HCT116 (cell line): ENCODE measurements at regions not wholly inside any gene's neighbourhood (a gene's known extent, or its start where the extent isn't known, plus 50 kb on each side); places are given as distances from the start of the nearest gene placed in this dataset.

Source experiments
- ATF3 ChIP-seq: IDR thresholded peaks from 2 replicates; pipeline ENCODE4 v1.6.1; 2012
- CTCF ChIP-seq, 3 experiments: fragments of 200-600 bp in 1 of 3; sonication (generic) in 1 of 3; IDR thresholded peaks in 2 of 3; conservative IDR thresholded peaks in 1 of 3; 2 replicates each; pipeline ENCODE4 v1.5.1; 2012 to 2017; ENCODE audit warnings: low read depth in 2 of 3, low read length in 2 of 3, antibody characterized with exemption in 1 of 3, borderline replicate concordance in 1 of 3, control low read depth in 1 of 3, mild to moderate bottlenecking in 1 of 3, mixed read lengths in 1 of 3, mixed run types in 1 of 3, moderate library complexity in 1 of 3; ENCODE audit not compliant: insufficient read depth in 1 of 3
- POLR2A ChIP-seq: IDR thresholded peaks from 2 replicates; pipeline ENCODE4 v1.7.0; 2011; ENCODE audit warnings: borderline replicate concordance; ENCODE audit not compliant: insufficient read depth, insufficient read length; ENCODE audit errors: extremely low read depth
- RAD21 ChIP-seq: IDR thresholded peaks from 2 replicates; pipeline ENCODE4 v1.6.1; 2012; ENCODE audit warnings: low read depth, mild to moderate bottlenecking

- no peak for TF ChIP-seq ATF3
- no peak for TF ChIP-seq RAD21
- TF ChIP-seq CTCF (IDR thresholded peaks at IDR 0.05 in 2 of 3, conservative IDR thresholded peaks at IDR 0.05 in 1 of 3; ENCODE audit: borderline replicate concordance in 1 of 3, insufficient read depth in 1 of 3, low read depth in 2 of 3, low read length in 2 of 3) = no peak
- TF ChIP-seq POLR2A = no peak
Observed at GRCh38 chr3:72449551-72449950, 398.7 kb downstream of the SHQ1 start.
